ENCODE measurements at regions not wholly inside any gene's neighbourhood (a gene's known extent, or its start where the extent isn't known, plus 50 kb on each side); places are given as distances from the start of the nearest gene placed in this dataset.

DNA sequence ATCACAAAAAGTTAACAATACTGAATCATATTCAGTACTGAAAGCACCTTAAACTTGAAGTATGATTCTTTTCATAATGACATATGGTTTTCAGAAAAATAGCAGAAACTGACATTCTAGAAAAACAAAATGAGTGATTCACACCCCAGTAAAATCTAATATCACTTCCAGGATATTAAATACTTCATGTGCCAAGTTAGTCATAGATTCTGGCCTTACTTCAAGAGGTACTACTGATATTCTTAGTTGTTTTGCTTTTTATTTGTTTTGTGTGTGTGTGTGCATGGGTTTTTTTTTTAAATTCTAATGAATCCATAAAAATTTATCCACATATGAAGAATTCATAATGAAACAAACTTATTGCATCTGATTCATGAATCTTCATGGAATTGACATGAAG, 207.9 kb upstream of the UFM1 start:
- DNase-seq: no peak
- Histone ChIP-seq H3K27me3 (ENCODE audit: insufficient read depth, low read depth) (no peaks in the 10 kb centered on the region), H3F3A (ENCODE audit: insufficient read depth, low read depth) (no peaks in the 10 kb centered on the region), H3K4me3 (no peak overlapping the region), H4K20me1 (ENCODE audit: insufficient read depth) (no peaks in the 10 kb centered on the region), H3K27ac (no peak overlapping the region), H3K36me3 (ENCODE audit: low read depth) (no peaks in the 10 kb centered on the region), H3K9me2 (ENCODE audit: insufficient read depth) (0 out of 2 replicates have a peak, but pooled peaks cover 3% of the 10 kb centered on the region), H3K9me3 (ENCODE audit: insufficient read depth, low read depth) (no peaks in the 10 kb centered on the region), H3K4me1 (replicated peaks; ENCODE audit: insufficient read depth) (no peaks in the 10 kb centered on the region), H2AFZ (no peak overlapping the region), H3K79me2 (ENCODE audit: low read depth) (no peaks in the 10 kb centered on the region), H3K4me2 (no peak overlapping the region)
- ChIA-PET POLR2A (ENCODE audit: unreplicated experiment) (no interaction called here), CTCF (no interaction called here)
- BruUV-seq (replicated peaks): no TSS peak
- intact Hi-C loops (cut with micrococcal nuclease; ENCODE audit: unreplicated experiment): no loop called here
- no peak for TF ChIP-seq EZH2 (IDR thresholded peaks at IDR 0.05; ENCODE audit: low read depth)
- TF ChIP-seq, protein P1, sequence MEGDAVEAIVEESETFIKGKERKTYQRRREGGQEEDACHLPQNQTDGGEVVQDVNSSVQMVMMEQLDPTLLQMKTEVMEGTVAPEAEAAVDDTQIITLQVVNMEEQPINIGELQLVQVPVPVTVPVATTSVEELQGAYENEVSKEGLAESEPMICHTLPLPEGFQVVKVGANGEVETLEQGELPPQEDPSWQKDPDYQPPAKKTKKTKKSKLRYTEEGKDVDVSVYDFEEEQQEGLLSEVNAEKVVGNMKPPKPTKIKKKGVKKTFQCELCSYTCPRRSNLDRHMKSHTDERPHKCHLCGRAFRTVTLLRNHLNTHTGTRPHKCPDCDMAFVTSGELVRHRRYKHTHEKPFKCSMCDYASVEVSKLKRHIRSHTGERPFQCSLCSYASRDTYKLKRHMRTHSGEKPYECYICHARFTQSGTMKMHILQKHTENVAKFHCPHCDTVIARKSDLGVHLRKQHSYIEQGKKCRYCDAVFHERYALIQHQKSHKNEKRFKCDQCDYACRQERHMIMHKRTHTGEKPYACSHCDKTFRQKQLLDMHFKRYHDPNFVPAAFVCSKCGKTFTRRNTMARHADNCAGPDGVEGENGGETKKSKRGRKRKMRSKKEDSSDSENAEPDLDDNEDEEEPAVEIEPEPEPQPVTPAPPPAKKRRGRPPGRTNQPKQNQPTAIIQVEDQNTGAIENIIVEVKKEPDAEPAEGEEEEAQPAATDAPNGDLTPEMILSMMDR (conservative IDR thresholded peaks at IDR 0.05): no peak

DNA sequence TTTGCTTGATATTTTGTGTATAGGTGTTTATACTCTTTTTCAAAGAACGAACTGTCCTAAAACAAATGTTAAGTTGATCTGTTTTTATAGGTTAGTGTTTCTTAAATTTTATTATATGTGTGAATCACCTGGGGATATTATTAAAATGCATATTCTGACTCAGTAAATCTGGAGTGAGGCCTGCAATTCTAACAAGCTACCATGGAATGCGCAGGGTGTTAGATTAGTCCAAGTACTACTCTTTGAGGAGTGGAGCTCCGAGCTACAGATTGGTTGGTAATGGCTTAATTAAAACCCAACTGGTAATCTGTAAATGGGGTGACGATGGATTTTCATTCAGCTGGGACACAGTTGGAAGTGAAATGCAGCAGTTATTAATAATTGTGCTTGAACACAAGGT, 214.1 kb upstream of the UFM1 start:
- DNase-seq: no peak
- Histone ChIP-seq H3K27ac (no peak overlapping the region), H3K9me2 (ENCODE audit: insufficient read depth) (no peaks in the 10 kb centered on the region), H3K36me3 (ENCODE audit: low read depth) (no peaks in the 10 kb centered on the region), H2AFZ (no peak overlapping the region), H3K9me3 (ENCODE audit: insufficient read depth, low read depth) (no peaks in the 10 kb centered on the region), H3K79me2 (ENCODE audit: low read depth) (no peaks in the 10 kb centered on the region), H3K4me3 (no peak overlapping the region), H3F3A (ENCODE audit: insufficient read depth, low read depth) (no peaks in the 10 kb centered on the region), H4K20me1 (ENCODE audit: insufficient read depth) (no peaks in the 10 kb centered on the region), H3K27me3 (ENCODE audit: insufficient read depth, low read depth) (no peaks in the 10 kb centered on the region), H3K4me2 (no peak overlapping the region), H3K4me1 (replicated peaks; ENCODE audit: insufficient read depth) (no peaks in the 10 kb centered on the region)
- intact Hi-C loops (cut with micrococcal nuclease; ENCODE audit: unreplicated experiment): no loop called here
- TF ChIP-seq, protein P1 (conservative IDR thresholded peaks at IDR 0.05): no peak
- no peak for TF ChIP-seq EZH2 (IDR thresholded peaks at IDR 0.05; ENCODE audit: low read depth)
- ChIA-PET POLR2A (ENCODE audit: unreplicated experiment) (interaction anchor here (0.6 kb wide), 1 partner anchor 213 kb away, joined by 12 read pairs; no protein-coding TSS in a partner anchor), CTCF (no interaction called here)
- no TSS peak for BruUV-seq (replicated peaks)

DNA sequence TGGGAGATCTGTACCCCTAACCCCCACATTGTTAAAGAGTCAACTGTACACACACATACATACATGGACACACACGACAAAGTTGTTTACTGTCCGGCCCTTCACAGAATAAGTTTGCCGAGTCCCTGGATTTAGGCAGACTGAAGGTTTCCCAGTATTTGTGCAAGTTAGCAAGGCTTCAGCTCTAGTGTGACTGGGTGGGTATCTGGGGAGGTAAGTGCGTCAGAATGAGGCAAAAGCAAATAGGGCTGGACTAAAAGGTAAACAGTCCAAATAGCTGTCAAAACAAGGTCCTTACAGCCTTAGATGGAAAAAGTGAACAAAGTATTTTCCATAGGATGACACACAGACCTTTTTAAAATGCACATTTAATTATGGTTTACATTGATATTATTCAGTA, 228.4 kb upstream of the UFM1 start:
- Histone ChIP-seq H3K9me2 (ENCODE audit: insufficient read depth) (no peaks in the 10 kb centered on the region), H3F3A (ENCODE audit: insufficient read depth, low read depth) (no peaks in the 10 kb centered on the region), H3K27ac (no peak overlapping the region), H3K4me1 (replicated peaks; ENCODE audit: insufficient read depth) (no peaks in the 10 kb centered on the region), H3K79me2 (ENCODE audit: low read depth) (no peaks in the 10 kb centered on the region), H3K4me3 (no peak overlapping the region), H3K36me3 (ENCODE audit: low read depth) (no peaks in the 10 kb centered on the region), H3K4me2 (no peak overlapping the region), H2AFZ (no peak overlapping the region), H3K27me3 (ENCODE audit: insufficient read depth, low read depth) (no peaks in the 10 kb centered on the region), H4K20me1 (ENCODE audit: insufficient read depth) (no peaks in the 10 kb centered on the region), H3K9me3 (ENCODE audit: insufficient read depth, low read depth) (no peaks in the 10 kb centered on the region)
- CTCF ChIA-PET: no interaction called here
- no peak for DNase-seq
- POLR2A ChIA-PET (ENCODE audit: unreplicated experiment): no interaction called here
- BruUV-seq (replicated peaks): no TSS peak
- TF ChIP-seq, protein P1 (conservative IDR thresholded peaks at IDR 0.05): no peak
- TF ChIP-seq EZH2 (IDR thresholded peaks at IDR 0.05; ENCODE audit: low read depth): no peak
- intact Hi-C loops (cut with micrococcal nuclease; ENCODE audit: unreplicated experiment): no loop called here
